ENCODE measurements at regions not wholly inside any gene's neighbourhood (a gene's known extent, or its start where the extent isn't known, plus 50 kb on each side); places are given as distances from the start of the nearest gene placed in this dataset.

DNA sequence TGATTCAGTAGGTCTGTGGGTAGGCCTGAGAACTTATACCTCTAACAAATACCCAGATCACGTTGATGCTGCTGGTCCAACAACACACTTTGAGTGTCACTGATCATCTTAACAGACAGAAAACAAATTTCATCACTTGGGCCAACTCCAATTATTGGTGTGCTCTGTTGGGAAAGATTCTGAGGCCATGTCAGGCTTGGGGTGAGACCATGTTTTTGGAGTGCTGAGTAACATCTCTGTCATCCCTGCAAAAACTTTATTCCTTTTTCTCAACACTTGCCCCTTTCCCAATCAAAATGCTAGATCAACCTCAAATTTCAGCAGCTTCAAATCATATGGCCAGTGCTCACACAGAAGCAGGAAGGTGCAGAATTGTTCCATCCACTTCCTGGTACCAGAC lies 108.8 kb upstream of the TENT5A start:
- DNase-seq (ENCODE audit: low spot score) = no peak

DNA sequence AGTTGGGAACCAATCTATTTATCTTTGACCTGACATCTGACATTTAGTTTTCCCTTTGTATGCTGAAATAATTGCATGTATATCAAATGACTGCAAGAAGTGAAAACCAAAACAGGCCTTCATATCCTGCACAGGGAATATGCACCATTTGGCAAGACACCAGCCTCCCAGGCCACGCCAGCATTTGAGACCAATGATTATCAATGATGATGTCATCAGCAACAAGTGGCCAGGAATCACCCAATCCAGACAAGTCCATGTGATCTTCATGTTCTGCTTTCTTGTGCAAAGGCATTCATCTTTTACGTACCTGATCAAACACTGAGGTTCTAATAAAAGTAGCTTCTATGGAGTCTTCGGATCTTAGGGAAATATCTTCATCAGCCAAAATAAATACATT lies 107.4 kb upstream of the TENT5A start:
- DNase-seq (ENCODE audit: low spot score) = no peak

DNA sequence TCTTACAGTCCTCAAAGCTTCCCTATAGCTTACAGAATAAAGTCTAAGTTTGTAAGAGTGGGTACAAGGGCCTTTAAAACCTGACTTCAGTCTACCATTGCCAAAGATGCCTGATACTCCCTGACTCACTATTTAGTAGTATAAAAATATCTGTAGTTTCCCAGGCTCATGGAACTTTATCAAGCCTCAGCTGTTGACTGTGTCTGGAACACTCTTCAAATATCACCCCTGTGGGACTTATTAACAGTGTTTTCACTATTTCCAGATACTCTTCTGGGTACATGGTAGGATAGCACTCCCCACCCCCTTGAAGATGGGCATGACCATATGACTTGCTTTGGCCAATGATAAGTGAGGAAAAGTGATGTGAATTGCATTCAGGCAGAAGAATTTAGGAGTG lies 105.3 kb upstream of the TENT5A start:
- no peak for DNase-seq (ENCODE audit: low spot score)

DNA sequence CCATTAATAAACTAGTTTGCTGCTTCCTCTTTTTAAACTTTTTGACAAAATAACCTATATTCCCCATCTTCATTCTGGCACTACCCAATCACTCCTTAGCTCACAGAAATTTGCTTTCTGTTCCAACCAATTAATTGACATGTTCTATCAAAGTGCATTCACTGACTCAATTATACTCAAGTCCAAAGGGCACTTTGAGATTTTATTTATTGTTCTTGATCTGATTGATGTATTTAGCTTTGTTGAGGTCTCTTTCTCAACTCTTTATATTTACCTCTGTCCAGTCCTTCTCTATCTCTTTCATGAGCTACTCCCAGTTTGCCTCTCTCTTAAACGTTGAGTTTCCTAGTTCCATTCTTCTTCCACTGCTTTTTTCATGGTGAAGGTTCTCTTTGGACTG lies 104.4 kb upstream of the TENT5A start:
- DNase-seq (ENCODE audit: low spot score) = no peak

DNA sequence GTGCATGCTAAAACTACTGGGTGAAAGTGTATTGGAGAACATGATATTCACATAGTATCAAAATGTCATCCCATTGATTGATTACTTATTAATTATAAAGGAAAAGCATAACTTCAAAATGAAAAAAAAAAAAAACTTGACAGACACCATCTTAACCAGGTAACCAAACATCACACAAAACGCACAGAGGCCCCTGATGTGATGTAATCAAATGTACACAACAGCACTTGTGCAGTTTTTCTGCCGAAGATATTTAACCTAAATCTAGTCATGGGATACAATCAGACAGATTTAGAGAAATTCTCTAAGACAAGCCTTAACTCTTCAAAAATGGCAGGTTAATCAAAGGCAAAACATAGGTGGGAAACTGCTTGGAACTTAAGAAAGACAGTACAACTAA lies 102.0 kb upstream of the TENT5A start:
- no peak for DNase-seq (ENCODE audit: low spot score)

DNA sequence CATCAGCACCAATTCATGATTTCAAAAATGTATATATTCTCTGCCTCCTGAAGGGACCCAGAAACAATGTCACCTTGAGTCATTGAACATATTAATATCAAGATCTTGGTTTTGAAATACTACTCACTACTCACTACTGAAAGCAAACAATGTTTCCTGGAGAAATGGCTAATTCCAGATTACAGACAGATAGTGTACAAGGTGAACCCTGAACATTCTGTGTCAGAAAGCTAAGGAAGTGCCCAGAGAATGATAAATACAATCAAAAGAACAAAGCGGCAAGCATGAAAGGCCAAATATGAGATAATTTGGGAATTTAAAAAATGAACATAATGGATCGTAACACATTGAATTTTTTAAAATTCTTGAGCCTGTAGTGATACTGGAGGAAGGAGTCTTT lies 101.5 kb upstream of the TENT5A start:
- DNase-seq (ENCODE audit: low spot score) = no peak

DNA sequence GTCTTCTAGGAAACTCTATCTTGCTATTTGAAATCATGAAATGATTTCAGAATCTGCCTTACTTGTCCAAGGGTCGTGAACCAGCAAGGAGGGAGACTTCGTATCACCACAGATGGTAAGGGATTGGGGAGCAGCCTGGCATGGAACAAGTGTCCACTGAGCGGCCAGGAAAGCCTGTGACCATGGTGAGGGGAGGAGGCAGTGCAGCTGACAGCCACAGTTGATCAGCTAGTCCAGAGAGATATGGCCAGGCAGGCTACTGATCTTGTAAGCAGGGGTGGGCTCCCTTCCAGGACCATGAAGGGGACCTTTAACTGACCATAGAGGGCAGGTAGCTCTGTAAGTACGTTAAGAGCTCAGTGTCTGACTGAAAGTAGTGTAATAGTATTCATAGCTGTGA lies 96.8 kb upstream of the TENT5A start:
- no peak for DNase-seq (ENCODE audit: low spot score)

DNA sequence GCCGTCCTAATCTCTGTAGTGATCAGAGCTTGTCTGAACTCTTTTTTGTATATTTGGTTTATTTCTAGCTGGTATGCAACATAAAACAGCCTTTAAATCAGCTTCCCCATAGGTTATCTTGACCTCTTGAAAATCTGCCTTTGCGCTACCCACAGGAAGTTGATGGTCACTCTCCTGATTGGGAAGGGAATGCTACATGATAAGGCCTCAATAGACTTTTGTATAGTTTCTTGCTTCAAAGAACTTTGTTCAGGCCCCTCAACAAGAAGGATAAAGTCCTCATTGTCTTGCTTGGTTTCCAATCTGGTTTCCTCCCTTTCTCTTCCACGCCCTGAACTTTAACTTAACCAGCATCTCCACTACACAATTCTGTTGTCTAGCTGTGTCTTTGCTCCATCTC lies 95.4 kb upstream of the TENT5A start:
- no peak for DNase-seq (ENCODE audit: low spot score)

DNA sequence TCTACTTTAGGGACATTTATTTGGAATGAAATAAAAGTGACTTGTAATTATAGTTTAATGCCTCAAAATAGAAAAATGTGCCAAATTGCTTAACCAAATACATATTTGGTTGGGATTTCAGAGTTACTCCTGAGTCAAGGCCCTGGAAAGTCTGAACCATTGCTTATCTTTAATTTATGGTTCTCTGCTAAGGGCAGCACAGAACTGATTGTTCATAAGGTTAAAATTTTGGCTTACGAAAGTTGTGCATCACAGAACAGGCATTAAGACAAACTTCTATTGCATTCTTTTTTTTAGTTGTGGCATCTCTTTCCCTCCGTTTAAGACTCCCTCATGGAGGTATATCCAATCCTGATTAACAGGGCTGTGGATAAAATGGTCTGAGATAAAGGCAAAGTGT lies 92.2 kb upstream of the TENT5A start:
- no peak for DNase-seq (ENCODE audit: low spot score)

DNA sequence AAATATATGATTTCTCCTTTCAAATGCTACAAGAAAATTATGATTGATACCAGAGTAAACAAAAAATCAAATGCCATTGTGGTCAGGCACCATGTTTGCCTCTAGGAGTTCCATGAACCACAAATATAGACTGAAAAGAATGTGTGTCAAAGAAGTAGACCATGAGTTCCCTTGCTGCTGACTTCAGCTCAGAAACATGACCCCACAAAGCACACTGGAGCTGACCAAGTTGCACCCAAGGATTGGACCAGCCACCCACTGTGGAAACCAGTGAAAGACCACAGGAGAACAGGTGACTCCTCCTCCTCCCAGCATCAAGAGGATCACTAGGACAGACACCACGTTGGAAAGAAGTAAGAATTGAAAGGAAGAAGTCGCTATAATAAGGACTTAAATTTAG lies 90.8 kb upstream of the TENT5A start:
- no peak for DNase-seq (ENCODE audit: low spot score)

DNA sequence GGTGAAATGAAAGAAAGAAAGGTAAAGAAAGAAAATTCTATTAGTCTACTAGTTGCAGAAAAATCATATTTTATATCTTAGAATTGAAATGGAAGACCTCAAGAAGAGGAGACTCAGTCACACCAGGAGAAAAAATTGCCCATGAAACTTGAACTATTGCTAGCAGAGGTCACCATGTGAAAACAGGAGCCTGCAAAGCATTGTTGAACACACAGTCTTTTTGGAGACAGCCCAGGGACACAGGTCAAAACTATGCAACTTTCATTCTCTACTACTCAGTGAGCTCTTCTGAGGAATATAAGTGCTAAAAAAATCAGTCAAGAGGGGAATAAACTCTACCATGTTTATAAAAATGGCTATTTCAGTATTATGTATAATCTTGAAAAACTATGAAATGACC lies 89.8 kb upstream of the TENT5A start:
- DNase-seq (ENCODE audit: low spot score) = no peak

DNA sequence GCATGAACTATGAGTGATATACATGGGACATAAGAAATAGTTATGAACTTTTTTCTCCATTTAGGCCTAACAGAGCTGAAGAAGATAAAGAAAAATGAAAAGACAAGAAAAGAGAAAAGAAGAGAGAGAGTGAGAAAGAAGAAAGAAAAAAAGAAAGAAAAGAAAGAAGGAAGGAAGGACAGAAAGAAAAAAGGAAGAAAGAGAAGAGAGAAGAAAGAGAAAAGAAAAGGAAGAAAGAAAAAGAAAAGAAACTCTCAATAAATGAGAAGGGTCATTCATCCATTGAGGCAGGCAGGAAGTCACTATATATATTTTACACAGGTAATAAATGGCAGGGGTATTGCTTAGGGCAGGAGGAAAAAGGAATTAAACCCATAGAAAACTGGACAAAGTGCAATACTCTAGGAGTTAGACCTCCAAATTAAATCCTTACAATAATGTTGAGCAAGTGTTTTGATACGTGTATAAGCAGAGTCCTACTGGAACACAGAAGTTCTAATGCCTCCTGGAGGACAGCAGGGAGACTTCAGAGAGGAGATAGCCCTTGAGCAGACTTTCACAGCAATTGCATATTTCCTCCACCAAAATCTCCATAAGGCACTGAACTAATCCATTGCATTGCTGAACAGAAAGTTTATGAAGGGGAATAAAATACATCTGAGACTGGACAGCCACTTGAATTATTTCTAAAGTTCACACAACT lies 86.4 kb upstream of the TENT5A start:
- DNase-seq (ENCODE audit: low spot score) = no peak

DNA sequence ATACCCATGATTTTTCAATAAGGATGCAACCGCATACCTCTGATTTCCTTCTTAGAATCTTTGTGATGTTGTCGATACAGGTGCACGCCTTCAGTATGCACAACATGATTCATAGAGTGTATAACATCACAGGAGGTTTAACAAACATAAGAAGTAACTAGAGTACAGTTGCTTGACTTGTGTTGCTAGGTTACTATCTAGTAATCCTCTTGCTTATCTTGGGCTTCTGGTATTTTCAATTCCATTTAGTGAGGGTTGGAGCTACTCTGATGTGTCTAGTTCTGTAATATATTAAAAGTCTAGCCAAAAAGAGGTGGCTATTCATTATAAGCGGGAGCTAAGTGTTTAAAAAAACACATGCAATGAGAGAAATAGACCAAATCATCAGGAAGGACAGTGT lies 85.5 kb upstream of the TENT5A start:
- DNase-seq (ENCODE audit: low spot score) = no peak

DNA sequence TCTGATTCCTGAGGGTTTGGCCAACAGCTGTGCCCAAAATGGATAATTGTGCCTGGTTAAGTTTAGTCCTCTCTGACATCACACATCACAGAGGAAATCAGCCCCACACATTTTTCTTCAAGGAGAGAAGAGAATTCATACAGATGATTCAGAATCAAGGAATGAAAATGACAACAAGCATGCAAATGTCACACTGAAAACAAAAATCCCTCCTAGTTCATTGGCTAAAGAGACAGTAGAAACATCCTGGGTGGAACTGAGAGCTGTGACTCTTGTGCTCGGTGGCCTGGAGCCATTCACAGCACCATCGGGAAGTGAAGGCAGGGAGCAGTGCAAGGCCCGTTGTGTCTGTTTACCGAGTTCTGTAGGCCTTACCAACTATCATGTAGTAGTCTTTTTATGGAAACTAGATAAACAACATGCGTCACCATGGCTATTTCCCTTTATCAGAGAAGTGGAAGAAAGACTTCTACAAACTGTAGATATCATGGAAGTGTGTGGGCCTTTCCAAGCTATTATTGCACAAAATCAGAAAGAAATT lies 81.7 kb upstream of the TENT5A start:
- DNase-seq (ENCODE audit: low spot score) = peak; percentile 31

DNA sequence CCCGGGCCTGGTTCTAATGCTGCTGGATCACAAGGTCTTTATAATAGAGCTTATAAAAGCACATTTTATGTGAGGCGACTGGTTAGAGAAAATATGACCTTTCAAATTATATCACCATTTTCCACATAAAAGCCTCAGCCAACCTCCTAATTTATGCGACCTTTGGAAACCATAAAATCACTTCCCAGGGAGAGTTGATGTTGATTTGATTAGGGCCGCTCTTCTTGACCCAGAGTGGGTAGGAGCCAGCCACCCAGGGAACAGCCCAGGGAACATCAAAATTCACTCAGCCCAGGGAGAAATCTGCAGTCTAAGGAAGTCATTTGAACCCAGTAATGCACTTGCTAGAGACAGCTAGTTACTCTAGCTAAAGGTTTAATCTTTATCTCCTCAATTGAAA lies 79.8 kb upstream of the TENT5A start:
- DNase-seq (ENCODE audit: low spot score) = no peak

DNA sequence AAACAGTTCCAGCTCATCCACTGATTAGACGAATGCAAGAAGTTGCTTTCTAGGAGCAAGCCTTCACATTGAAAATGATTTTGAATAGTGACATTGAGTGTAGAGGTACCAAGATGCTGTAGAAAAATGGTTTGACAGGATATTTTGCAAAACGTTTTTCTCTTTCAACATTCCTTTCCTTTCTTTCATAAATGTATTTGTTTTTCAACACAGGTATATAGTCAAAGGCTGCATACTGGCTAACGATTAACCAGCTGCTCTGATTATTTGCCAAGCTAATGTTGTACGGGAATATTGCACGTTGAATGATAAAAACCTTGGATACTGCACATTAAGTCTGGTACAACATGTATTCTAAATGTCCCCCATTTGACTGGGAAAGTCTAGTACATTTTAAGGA lies 78.8 kb upstream of the TENT5A start:
- no peak for DNase-seq (ENCODE audit: low spot score)

DNA sequence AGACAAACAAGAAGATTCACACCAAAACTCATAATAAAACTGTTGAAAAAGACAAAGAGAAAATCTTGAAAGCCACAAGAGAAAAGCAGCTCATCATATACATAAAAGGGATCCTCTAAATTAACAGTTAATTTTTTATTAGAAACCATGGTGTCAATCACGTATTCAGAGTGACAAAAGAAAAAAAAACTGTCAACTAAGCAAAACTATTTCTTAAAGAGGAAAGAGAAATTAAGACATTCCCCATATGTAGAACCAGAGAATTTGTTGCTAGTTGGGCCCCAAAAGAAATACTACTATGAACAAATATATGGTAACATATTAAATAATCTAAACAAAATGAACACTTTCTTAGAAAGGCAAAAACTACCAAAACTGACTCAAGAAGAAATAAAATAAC lies 74.3 kb upstream of the TENT5A start:
- DNase-seq (ENCODE audit: low spot score) = no peak

DNA sequence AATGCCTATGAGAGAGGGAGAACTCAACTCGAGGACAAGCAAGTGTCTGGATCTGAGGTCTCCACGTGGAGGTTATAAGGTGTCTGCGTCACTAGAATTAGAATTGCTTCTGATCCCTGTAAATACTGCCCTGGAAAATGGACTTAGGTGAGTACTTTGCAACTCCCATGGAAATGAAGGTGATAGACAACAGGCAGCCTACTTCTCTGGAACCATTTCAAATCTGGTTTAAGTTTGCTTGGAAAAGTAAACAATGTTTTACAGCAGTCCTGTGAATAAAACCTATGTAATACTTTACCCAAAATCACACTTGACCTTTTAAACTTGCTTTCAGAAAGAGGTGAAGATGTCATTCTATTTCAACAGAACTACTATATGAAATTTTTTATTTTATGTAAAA lies 70.1 kb upstream of the TENT5A start:
- DNase-seq (ENCODE audit: low spot score) = no peak

DNA sequence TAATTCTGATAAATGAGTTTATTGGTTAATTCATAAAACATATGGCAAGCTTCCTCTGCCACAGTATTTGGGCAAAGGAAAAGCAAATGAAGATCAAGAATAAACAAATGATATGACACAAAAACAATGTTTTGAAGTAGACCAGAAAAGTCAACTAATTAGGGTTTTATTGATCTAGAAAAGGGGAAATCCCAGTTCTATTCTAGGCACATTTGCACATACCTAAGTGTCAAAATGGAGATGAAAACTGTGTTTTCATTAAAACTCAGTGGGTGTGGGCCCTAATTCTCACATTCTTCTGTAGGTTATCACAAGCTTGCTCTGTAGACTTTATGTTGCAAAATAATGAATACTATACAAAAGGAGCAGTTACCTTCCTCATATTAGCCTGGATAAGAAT lies 69.0 kb upstream of the TENT5A start:
- DNase-seq (ENCODE audit: low spot score) = no peak

DNA sequence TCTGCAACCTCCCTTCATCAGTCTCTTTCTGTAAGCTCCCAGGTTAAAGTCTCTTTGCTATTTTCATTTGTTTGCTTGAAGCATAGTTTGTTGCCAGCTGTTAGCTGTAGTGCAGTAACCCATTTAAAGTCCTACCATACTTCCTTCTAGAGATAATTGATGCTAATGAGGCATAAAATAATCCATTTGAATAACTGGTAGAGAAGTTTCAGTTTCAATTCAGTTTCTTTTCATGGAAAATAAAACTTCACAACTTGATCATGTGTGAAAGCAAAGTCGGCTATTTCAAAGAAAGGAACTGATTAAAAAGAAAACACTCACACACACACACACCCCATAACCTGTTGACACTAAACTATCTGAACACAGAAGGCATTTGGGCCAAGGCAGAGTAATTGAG lies 68.5 kb upstream of the TENT5A start:
- no peak for DNase-seq (ENCODE audit: low spot score)

DNA sequence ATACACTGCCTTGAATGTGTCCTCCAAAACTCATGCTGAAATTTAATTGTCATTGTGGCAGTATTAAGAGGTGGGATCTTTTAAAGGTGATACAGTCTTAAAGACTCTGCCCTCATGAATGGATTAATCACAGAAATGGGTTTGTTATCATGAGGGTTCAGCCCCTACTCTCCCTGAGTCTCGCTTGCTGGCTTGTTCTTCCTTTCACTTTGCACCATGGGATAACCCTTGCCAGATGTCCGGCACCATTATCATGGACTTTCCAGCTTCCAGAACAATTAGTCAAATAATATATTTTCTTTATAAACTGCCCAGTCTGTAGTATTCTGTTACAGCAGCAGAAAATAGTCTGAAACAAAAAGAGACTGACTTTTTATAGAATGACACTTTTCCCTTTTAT lies 67.9 kb upstream of the TENT5A start:
- no peak for DNase-seq (ENCODE audit: low spot score)

DNA sequence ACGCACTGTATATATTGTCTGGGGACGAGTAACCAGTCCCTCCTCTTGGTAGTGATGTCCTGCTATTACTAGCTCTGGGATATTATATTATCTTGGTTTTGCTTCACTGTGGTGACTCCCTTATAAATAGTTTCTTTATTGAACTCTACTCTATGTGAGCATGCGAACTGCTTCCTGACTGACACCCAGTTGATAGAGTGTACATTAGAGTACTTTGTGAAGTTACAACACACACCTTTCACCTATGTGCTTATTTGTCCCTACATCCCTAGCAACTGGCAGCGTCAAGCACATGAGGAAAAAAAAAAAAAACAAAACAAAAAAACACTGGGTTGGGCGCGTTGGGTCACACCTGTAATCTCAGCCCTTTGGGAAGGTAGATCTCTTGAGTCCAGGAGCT lies 67.3 kb upstream of the TENT5A start:
- DNase-seq (ENCODE audit: low spot score) = no peak

DNA sequence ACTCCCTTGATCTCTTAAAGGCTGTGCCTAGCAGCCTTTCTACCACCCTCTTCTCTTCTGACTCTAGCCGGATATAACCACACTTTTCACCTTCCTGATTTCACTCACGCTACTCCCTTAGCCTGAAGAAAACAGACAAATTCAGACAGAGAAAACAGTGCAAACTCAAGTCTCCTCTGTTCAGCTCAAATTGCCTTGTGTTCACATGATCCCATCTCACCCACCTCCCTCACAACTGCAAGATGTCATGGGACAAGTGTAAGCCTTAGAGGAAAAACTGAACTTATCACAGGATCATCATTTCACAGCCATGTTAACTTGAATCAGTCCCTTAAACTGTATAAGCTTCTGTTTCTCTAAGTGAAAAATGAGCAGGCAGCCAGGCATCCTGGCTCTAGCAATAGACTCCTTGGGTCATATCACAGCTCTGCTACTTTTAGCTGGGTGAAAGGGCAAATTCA lies 66.5 kb upstream of the TENT5A start:
- DNase-seq (ENCODE audit: low spot score) = no peak

DNA sequence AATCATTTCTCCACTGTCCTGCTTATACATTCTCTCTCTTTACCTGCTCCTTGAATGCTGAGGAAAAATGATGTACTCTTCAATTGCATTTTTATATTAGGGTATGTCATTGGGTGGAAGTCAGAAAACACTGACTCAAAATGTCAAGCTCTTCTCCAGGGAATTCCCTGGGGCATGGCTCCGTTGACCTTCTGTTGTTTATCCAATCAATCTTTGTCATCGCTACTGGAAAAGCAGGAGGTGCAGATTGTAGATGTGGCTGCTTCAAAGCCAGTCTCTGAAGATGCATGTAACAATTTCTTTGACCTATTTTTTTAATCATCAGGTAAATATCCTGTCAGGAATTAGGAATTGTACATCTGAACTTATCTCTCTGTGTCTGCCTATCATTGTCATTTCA lies 63.9 kb upstream of the TENT5A start:
- no peak for DNase-seq (ENCODE audit: low spot score)
